Breast epithelium (tissue), 3 donors: ENCODE measurements at regions not wholly inside any gene's neighbourhood (a gene's known extent, or its start where the extent isn't known, plus 50 kb on each side); places are given as distances from the start of the nearest gene placed in this dataset.

Experiments
- CTCF ChIP-seq, 3 donors: fragments of 450-650 bp; IDR thresholded peaks; one replicate each; pipeline ENCODE4 v1.5.1; 2016 to 2017; ENCODE audit warnings: antibody characterized with exemption in 3 of 3, mild to moderate bottlenecking in 3 of 3, moderate library complexity in 3 of 3
- POLR2A ChIP-seq: fragments of 450-650 bp; IDR thresholded peaks from one replicate; pipeline ENCODE4 v1.6.1; 2016; ENCODE audit warnings: antibody characterized with exemption, mild to moderate bottlenecking, moderate library complexity
- POLR2AphosphoS5 ChIP-seq, 3 donors: sonication (generic); formaldehyde crosslinking; IDR thresholded peaks; one replicate each; pipeline ENCODE4 v1.6.1; 2017; ENCODE audit warnings: antibody characterized with exemption in 3 of 3

- no peak for TF ChIP-seq POLR2A
- TF ChIP-seq CTCF (IDR thresholded peaks at IDR 0.05): no peak
- TF ChIP-seq POLR2AphosphoS5 (IDR thresholded peaks at IDR 0.05): no peak
These were observed 2134.7 kb downstream of the PCDH9 start for GRCh38 chr13:65095161-65096082.
